HEK293 (cell line): ENCODE measurements at regions not wholly inside any gene's neighbourhood (a gene's known extent, or its start where the extent isn't known, plus 50 kb on each side); places are given as distances from the start of the nearest gene placed in this dataset.

Source experiments
- CTCF ChIA-PET: fragments of 350-600 bp; formaldehyde crosslinking; extraction: SDS; loops from one replicate; lab custom pipeline; 2021; ENCODE audit warnings: antibody characterized with exemption; lab: Yijun Ruan, JAX
- POLR2A ChIA-PET: fragments of 300-600 bp; formaldehyde crosslinking; extraction: SDS; loops from one replicate; lab custom pipeline; 2020; ENCODE audit warnings: antibody characterized with exemption, inconsistent platforms; lab: Yijun Ruan, JAX
- H3K27ac ChIP-seq: fragments of 200-500 bp; sonication (Bioruptor generic); 2 replicates; pipeline ENCODE4 v1.5.1; 2014; ENCODE audit warnings: low read depth, low read length, control low read depth, inconsistent platforms; ENCODE audit errors: extremely low read depth
- H3K36me3 ChIP-seq, 2 experiments: fragments of 200-500 bp in 1 of 2; sonication (Bioruptor generic) in 1 of 2; 1 replicate in 1 of 2; 2 replicates in 1 of 2; pipeline ENCODE4 v1.5.1; 2014 to 2017; ENCODE audit warnings: inconsistent platforms in 2 of 2, low read length in 2 of 2; ENCODE audit not compliant: control insufficient read depth in 2 of 2, insufficient read depth in 1 of 2
- H3K4me1 ChIP-seq: fragments of 200-500 bp; sonication (Bioruptor generic); 2 replicates; pipeline ENCODE4 v1.5.1; 2014; ENCODE audit warnings: mild to moderate bottlenecking, low read length, inconsistent platforms; ENCODE audit not compliant: control insufficient read depth, insufficient read depth
- H3K4me3 ChIP-seq: 2 replicates; pipeline ENCODE4 v1.5.1; 2011; ENCODE audit warnings: low read depth, mild to moderate bottlenecking, control low read depth, low read length, moderate library complexity
- H3K9me3 ChIP-seq: fragments of 200-500 bp; sonication (Bioruptor generic); 2 replicates; pipeline ENCODE4 v1.5.1; 2014; ENCODE audit warnings: low read depth, low read length, inconsistent platforms; ENCODE audit not compliant: control insufficient read depth, insufficient read depth
- EGR2 ChIP-seq: fragments of 450-650 bp; formaldehyde crosslinking; IDR thresholded peaks from 2 replicates; pipeline ENCODE4 v1.5.1; 2016; ENCODE audit warnings: low read depth, missing biosample characterization, missing genetic modification characterization
- OSR2 ChIP-seq: fragments of 450-650 bp; formaldehyde crosslinking; IDR thresholded peaks from 2 replicates; pipeline ENCODE4 v1.5.1; 2016; ENCODE audit warnings: missing biosample characterization, missing genetic modification characterization
- REPIN1 ChIP-seq: fragments of 450-650 bp; formaldehyde crosslinking; IDR thresholded peaks from 2 replicates; pipeline ENCODE4 v1.5.1; 2017; ENCODE audit warnings: missing biosample characterization, missing genetic modification characterization, low read depth
- ZBTB48 ChIP-seq: fragments of 450-650 bp; formaldehyde crosslinking; IDR thresholded peaks from 2 replicates; pipeline ENCODE4 v1.5.1; 2016; ENCODE audit warnings: missing biosample characterization, missing genetic modification characterization
- ZEB2 ChIP-seq: fragments of 450-650 bp; formaldehyde crosslinking; IDR thresholded peaks from 2 replicates; pipeline ENCODE4 v1.5.1; 2016; ENCODE audit warnings: missing biosample characterization, missing genetic modification characterization
- ZNF2 ChIP-seq: fragments of 450-650 bp; formaldehyde crosslinking; IDR thresholded peaks from 2 replicates; pipeline ENCODE4 v1.5.1; 2016; ENCODE audit warnings: missing biosample characterization, missing genetic modification characterization
- ZNF248 ChIP-seq: fragments of 450-650 bp; formaldehyde crosslinking; IDR thresholded peaks from 2 replicates; pipeline ENCODE4 v1.5.1; 2017; ENCODE audit warnings: missing biosample characterization, missing genetic modification characterization
- ZNF366 ChIP-seq: fragments of 450-650 bp; formaldehyde crosslinking; conservative IDR thresholded peaks from 2 replicates; pipeline ENCODE4 v1.5.1; 2016; ENCODE audit warnings: missing biosample characterization, missing genetic modification characterization
- ZNF37A ChIP-seq: fragments of 450-650 bp; IDR thresholded peaks from 2 replicates; pipeline ENCODE4 v1.5.1; 2018; ENCODE audit warnings: missing biosample characterization, missing genetic modification characterization
- ZNF843 ChIP-seq: fragments of 450-650 bp; formaldehyde crosslinking; IDR thresholded peaks from 2 replicates; pipeline ENCODE4 v1.5.1; 2016; ENCODE audit warnings: missing biosample characterization, missing genetic modification characterization
- ZSCAN23 ChIP-seq: fragments of 450-650 bp; formaldehyde crosslinking; IDR thresholded peaks from 2 replicates; pipeline ENCODE4 v1.5.1; 2016; ENCODE audit warnings: missing biosample characterization, missing genetic modification characterization
- TF ChIP-seq, protein P1 (sequence below): fragments of 450-650 bp; formaldehyde crosslinking; IDR thresholded peaks from 2 replicates; pipeline ENCODE4 v1.5.1; 2016; ENCODE audit warnings: missing biosample characterization, missing genetic modification characterization
- TF ChIP-seq, protein P2 (sequence below): fragments of 450-650 bp; formaldehyde crosslinking; IDR thresholded peaks from 2 replicates; pipeline ENCODE4 v1.5.1; 2017; ENCODE audit warnings: missing biosample characterization, mild to moderate bottlenecking, missing genetic modification characterization, moderate library complexity
- TF ChIP-seq, protein P3 (sequence below): fragments of 450-650 bp; formaldehyde crosslinking; IDR thresholded peaks from 2 replicates; pipeline ENCODE4 v1.5.0; 2017; ENCODE audit warnings: missing biosample characterization, missing genetic modification characterization, borderline replicate concordance
- TF ChIP-seq, protein P4 (sequence below): fragments of 450-650 bp; formaldehyde crosslinking; IDR thresholded peaks from 2 replicates; pipeline ENCODE4 v1.5.1; 2017; ENCODE audit warnings: missing biosample characterization, missing genetic modification characterization
- TF ChIP-seq, protein P5 (sequence below): fragments of 450-650 bp; formaldehyde crosslinking; IDR thresholded peaks from 2 replicates; pipeline ENCODE4 v1.5.1; 2016; ENCODE audit warnings: missing biosample characterization, missing genetic modification characterization
- TF ChIP-seq, protein P6 (sequence below): fragments of 450-650 bp; IDR thresholded peaks from 2 replicates; pipeline ENCODE4 v1.5.1; 2018; ENCODE audit warnings: missing biosample characterization, mild to moderate bottlenecking, missing genetic modification characterization
- TF ChIP-seq, protein P7 (sequence below): fragments of 450-650 bp; formaldehyde crosslinking; IDR thresholded peaks from 2 replicates; pipeline ENCODE4 v1.5.1; 2017; ENCODE audit warnings: missing biosample characterization, missing genetic modification characterization

DNA sequence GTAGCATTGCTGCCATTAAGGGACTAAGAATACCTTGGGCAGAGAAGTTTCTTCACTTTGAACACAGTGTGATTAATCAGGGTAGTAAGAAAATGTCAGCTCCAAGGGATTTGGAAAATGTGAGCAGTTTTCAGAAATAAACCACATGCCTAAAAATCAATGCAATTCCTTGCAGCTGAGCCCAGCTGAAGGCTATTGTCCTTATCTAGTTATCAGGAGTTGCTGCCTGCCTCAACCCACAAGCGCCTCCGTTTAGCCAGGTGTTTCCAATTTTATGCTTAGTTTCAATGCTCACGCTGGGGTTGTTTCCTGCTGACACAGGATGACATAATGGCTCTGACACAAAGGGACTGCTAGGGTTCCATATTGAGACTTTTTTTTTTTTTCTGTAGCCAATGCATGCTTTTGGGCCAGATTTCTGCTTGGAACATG, 132.3 kb upstream of the ANK3 start (continued):
- TF ChIP-seq, protein P1, sequence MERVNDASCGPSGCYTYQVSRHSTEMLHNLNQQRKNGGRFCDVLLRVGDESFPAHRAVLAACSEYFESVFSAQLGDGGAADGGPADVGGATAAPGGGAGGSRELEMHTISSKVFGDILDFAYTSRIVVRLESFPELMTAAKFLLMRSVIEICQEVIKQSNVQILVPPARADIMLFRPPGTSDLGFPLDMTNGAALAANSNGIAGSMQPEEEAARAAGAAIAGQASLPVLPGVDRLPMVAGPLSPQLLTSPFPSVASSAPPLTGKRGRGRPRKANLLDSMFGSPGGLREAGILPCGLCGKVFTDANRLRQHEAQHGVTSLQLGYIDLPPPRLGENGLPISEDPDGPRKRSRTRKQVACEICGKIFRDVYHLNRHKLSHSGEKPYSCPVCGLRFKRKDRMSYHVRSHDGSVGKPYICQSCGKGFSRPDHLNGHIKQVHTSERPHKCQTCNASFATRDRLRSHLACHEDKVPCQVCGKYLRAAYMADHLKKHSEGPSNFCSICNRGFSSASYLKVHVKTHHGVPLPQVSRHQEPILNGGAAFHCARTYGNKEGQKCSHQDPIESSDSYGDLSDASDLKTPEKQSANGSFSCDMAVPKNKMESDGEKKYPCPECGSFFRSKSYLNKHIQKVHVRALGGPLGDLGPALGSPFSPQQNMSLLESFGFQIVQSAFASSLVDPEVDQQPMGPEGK (tag by site-specific recombination), result 0 out of 2 replicates have a peak, but pooled peaks have one; percentile 18
- TF ChIP-seq ZSCAN23 (tag by site-specific recombination) (no peak), REPIN1 (tag by site-specific recombination) (no peak), ZNF2 (tag by site-specific recombination) (peak; percentile 36; the same call in 1 of the 2 replicates), ZEB2 (tag by site-specific recombination) (peak; percentile 62; the same call in 1 of the 2 replicates), ZBTB48 (tag by site-specific recombination) (peak; percentile 42; the same call in 1 of the 2 replicates), ZNF843 (tag by site-specific recombination) (peak; percentile 87), ZNF366 (tag by site-specific recombination) (peak; percentile 53; the same call in 1 of the 2 replicates)
- TF ChIP-seq, protein P2, sequence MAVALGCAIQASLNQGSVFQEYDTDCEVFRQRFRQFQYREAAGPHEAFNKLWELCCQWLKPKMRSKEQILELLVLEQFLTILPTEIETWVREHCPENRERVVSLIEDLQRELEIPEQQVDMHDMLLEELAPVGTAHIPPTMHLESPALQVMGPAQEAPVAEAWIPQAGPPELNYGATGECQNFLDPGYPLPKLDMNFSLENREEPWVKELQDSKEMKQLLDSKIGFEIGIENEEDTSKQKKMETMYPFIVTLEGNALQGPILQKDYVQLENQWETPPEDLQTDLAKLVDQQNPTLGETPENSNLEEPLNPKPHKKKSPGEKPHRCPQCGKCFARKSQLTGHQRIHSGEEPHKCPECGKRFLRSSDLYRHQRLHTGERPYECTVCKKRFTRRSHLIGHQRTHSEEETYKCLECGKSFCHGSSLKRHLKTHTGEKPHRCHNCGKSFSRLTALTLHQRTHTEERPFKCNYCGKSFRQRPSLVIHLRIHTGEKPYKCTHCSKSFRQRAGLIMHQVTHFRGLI, result peak; percentile 76
- TF ChIP-seq, protein P3, sequence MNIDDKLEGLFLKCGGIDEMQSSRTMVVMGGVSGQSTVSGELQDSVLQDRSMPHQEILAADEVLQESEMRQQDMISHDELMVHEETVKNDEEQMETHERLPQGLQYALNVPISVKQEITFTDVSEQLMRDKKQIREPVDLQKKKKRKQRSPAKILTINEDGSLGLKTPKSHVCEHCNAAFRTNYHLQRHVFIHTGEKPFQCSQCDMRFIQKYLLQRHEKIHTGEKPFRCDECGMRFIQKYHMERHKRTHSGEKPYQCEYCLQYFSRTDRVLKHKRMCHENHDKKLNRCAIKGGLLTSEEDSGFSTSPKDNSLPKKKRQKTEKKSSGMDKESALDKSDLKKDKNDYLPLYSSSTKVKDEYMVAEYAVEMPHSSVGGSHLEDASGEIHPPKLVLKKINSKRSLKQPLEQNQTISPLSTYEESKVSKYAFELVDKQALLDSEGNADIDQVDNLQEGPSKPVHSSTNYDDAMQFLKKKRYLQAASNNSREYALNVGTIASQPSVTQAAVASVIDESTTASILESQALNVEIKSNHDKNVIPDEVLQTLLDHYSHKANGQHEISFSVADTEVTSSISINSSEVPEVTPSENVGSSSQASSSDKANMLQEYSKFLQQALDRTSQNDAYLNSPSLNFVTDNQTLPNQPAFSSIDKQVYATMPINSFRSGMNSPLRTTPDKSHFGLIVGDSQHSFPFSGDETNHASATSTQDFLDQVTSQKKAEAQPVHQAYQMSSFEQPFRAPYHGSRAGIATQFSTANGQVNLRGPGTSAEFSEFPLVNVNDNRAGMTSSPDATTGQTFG (tag by site-specific recombination), result no peak
- TF ChIP-seq, protein P4, sequence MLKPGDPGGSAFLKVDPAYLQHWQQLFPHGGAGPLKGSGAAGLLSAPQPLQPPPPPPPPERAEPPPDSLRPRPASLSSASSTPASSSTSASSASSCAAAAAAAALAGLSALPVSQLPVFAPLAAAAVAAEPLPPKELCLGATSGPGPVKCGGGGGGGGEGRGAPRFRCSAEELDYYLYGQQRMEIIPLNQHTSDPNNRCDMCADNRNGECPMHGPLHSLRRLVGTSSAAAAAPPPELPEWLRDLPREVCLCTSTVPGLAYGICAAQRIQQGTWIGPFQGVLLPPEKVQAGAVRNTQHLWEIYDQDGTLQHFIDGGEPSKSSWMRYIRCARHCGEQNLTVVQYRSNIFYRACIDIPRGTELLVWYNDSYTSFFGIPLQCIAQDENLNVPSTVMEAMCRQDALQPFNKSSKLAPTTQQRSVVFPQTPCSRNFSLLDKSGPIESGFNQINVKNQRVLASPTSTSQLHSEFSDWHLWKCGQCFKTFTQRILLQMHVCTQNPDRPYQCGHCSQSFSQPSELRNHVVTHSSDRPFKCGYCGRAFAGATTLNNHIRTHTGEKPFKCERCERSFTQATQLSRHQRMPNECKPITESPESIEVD (tag by site-specific recombination), result peak; percentile 70
- TF ChIP-seq, protein P5, sequence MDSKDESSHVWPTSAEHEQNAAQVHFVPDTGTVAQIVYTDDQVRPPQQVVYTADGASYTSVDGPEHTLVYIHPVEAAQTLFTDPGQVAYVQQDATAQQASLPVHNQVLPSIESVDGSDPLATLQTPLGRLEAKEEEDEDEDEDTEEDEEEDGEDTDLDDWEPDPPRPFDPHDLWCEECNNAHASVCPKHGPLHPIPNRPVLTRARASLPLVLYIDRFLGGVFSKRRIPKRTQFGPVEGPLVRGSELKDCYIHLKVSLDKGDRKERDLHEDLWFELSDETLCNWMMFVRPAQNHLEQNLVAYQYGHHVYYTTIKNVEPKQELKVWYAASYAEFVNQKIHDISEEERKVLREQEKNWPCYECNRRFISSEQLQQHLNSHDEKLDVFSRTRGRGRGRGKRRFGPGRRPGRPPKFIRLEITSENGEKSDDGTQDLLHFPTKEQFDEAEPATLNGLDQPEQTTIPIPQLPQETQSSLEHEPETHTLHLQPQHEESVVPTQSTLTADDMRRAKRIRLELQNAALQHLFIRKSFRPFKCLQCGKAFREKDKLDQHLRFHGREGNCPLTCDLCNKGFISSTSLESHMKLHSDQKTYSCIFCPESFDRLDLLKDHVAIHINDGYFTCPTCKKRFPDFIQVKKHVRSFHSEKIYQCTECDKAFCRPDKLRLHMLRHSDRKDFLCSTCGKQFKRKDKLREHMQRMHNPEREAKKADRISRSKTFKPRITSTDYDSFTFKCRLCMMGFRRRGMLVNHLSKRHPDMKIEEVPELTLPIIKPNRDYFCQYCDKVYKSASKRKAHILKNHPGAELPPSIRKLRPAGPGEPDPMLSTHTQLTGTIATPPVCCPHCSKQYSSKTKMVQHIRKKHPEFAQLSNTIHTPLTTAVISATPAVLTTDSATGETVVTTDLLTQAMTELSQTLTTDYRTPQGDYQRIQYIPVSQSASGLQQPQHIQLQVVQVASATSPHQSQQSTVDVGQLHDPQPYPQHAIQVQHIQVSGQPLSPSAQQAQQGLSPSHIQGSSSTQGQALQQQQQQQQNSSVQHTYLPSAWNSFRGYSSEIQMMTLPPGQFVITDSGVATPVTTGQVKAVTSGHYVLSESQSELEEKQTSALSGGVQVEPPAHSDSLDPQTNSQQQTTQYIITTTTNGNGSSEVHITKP, result peak; percentile 36; the same call in 1 of the 2 replicates

DNA sequence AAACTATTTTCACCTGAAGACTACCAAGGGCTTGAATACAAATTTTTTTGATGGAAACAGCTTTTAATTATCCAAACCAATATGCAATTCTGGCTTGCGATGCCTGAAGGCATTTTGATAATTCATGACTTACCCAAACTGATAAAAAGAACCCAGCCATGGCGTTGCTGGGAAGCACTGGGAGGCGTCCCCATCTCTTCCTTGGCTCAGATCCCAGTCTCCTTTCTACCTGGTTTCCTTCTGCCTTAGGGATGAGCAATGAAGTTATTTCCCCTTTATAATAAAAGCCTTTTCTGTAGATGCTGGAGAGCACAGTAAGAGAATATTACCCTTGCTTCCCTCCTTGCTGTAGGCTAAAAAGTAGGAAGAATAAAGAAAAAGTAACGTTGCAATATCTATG, 129.1 kb upstream of the ANK3 start:
- Histone ChIP-seq H3K4me3 (no peak overlapping the region), H3K27ac (no peak overlapping the region), H3K9me3 (no peaks in the 10 kb centered on the region), H3K36me3 (no peaks in the 10 kb centered on the region), H3K4me1 (peaks cover 17% of the 10 kb centered on the region)
- POLR2A ChIA-PET, result no interaction called here
- TF ChIP-seq EGR2 (tag by site-specific recombination), result no peak
- TF ChIP-seq, protein P6, sequence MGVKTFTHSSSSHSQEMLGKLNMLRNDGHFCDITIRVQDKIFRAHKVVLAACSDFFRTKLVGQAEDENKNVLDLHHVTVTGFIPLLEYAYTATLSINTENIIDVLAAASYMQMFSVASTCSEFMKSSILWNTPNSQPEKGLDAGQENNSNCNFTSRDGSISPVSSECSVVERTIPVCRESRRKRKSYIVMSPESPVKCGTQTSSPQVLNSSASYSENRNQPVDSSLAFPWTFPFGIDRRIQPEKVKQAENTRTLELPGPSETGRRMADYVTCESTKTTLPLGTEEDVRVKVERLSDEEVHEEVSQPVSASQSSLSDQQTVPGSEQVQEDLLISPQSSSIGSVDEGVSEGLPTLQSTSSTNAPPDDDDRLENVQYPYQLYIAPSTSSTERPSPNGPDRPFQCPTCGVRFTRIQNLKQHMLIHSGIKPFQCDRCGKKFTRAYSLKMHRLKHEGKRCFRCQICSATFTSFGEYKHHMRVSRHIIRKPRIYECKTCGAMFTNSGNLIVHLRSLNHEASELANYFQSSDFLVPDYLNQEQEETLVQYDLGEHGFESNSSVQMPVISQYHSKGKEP (tag by site-specific recombination), result 0 out of 2 replicates have a peak, but pooled peaks have one; percentile 17
- TF ChIP-seq ZNF37A (tag by site-specific recombination), result no peak
- TF ChIP-seq, protein P7, sequence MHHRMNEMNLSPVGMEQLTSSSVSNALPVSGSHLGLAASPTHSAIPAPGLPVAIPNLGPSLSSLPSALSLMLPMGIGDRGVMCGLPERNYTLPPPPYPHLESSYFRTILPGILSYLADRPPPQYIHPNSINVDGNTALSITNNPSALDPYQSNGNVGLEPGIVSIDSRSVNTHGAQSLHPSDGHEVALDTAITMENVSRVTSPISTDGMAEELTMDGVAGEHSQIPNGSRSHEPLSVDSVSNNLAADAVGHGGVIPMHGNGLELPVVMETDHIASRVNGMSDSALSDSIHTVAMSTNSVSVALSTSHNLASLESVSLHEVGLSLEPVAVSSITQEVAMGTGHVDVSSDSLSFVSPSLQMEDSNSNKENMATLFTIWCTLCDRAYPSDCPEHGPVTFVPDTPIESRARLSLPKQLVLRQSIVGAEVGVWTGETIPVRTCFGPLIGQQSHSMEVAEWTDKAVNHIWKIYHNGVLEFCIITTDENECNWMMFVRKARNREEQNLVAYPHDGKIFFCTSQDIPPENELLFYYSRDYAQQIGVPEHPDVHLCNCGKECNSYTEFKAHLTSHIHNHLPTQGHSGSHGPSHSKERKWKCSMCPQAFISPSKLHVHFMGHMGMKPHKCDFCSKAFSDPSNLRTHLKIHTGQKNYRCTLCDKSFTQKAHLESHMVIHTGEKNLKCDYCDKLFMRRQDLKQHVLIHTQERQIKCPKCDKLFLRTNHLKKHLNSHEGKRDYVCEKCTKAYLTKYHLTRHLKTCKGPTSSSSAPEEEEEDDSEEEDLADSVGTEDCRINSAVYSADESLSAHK, result no peak
- TF ChIP-seq OSR2 (tag by site-specific recombination), result 0 out of 2 replicates have a peak, but pooled peaks have one; percentile 15
- TF ChIP-seq ZNF248, result no peak
- CTCF ChIA-PET, result no interaction called here
